HepG2 (cell line): ENCODE measurements at regions not wholly inside any gene's neighbourhood (a gene's known extent, or its start where the extent isn't known, plus 50 kb on each side); places are given as distances from the start of the nearest gene placed in this dataset.

Experiments
- ATF7 ChIP-seq, 2 experiments: fragments of 450-650 bp in 1 of 2; sonication (generic) in 1 of 2; formaldehyde crosslinking in 1 of 2; IDR thresholded peaks; 2 replicates each; pipeline versions ENCODE4 v1.4.0 to v1.6.1; 2016 to 2020; ENCODE audit warnings: antibody characterized with exemption in 1 of 2, mild to moderate bottlenecking in 1 of 2, missing genetic modification reagents in 1 of 2
- BCL3 ChIP-seq: sonication (generic); formaldehyde crosslinking; IDR thresholded peaks from 2 replicates; pipeline ENCODE4 v1.5.1; 2020; ENCODE audit warnings: mild to moderate bottlenecking, missing genetic modification reagents, moderate library complexity
- HNF4A ChIP-seq: sonication (generic); formaldehyde crosslinking; IDR thresholded peaks from 2 replicates; pipeline ENCODE4 v1.4.0; 2020; ENCODE audit warnings: missing genetic modification reagents
- HOXA3 ChIP-seq: sonication (generic); formaldehyde crosslinking; IDR thresholded peaks from 2 replicates; pipeline ENCODE4 v1.5.0; 2020; ENCODE audit warnings: missing genetic modification reagents
- ISX ChIP-seq: sonication (generic); formaldehyde crosslinking; conservative IDR thresholded peaks from 2 replicates; pipeline ENCODE4 v1.5.0; 2020; ENCODE audit warnings: missing genetic modification reagents
- PAF1 ChIP-seq: IDR thresholded peaks from 2 replicates; pipeline ENCODE4 v1.6.1; 2016; ENCODE audit warnings: missing genetic modification reagents, missing compliant biosample characterization
- TBP ChIP-seq: sonication (generic); formaldehyde crosslinking; IDR thresholded peaks from 2 replicates; pipeline ENCODE4 v1.5.0; 2020; ENCODE audit warnings: missing genetic modification reagents
- TRIM22 ChIP-seq: fragments of 450-650 bp; IDR thresholded peaks from 2 replicates; pipeline ENCODE4 v1.6.1; 2017
- XBP1 ChIP-seq: sonication (generic); formaldehyde crosslinking; IDR thresholded peaks from 2 replicates; pipeline ENCODE4 v1.5.0; 2020; ENCODE audit warnings: missing genetic modification reagents
- ZNF30 ChIP-seq: sonication (generic); formaldehyde crosslinking; IDR thresholded peaks from 2 replicates; pipeline ENCODE4 v1.5.0; 2020; ENCODE audit warnings: mild to moderate bottlenecking, missing genetic modification reagents
- ZNF331 ChIP-seq: sonication (generic); formaldehyde crosslinking; IDR thresholded peaks from 2 replicates; pipeline ENCODE4 v1.4.0; 2020; ENCODE audit warnings: missing genetic modification reagents
- ZNF510 ChIP-seq: sonication (generic); formaldehyde crosslinking; IDR thresholded peaks from 2 replicates; pipeline ENCODE4 v1.4.0; 2020; ENCODE audit warnings: low read depth, mild to moderate bottlenecking, missing genetic modification reagents
- ZNF768 ChIP-seq: sonication (generic); formaldehyde crosslinking; IDR thresholded peaks from 2 replicates; pipeline ENCODE4 v1.4.0; 2020; ENCODE audit warnings: missing genetic modification reagents
- TF ChIP-seq, protein P1 (sequence below): IDR thresholded peaks from 2 replicates; pipeline ENCODE4 v1.6.1; 2016; ENCODE audit warnings: low read depth, control low read depth
- TF ChIP-seq, protein P2 (sequence below): sonication (generic); formaldehyde crosslinking; IDR thresholded peaks from 2 replicates; pipeline ENCODE4 v1.5.0; 2020; ENCODE audit warnings: mild to moderate bottlenecking, missing genetic modification reagents

GRCh38 chr6:6723921-6724538, 135.5 kb downstream of the LY86 start (continued):
- TF ChIP-seq ZNF768 (CRISPR knock-in tag) (no peak), ATF7 (IDR thresholded peaks at IDR 0.05) (no peak), ATF7 (CRISPR knock-in tag; IDR thresholded peaks at IDR 0.05) (no peak), HOXA3 (CRISPR knock-in tag) (peak; percentile 34; the same call in 1 of the 2 replicates), TBP (CRISPR knock-in tag) (no peak), PAF1 (CRISPR knock-in tag) (no peak), XBP1 (CRISPR knock-in tag) (no peak), ISX (CRISPR knock-in tag) (no peak), HNF4A (CRISPR knock-in tag) (peak; percentile 27; the same call in 1 of the 2 replicates), ZNF510 (CRISPR knock-in tag) (no peak), ZNF30 (CRISPR knock-in tag) (no peak), BCL3 (no peak), TRIM22 (no peak), ZNF331 (CRISPR knock-in tag) (no peak)
- TF ChIP-seq, protein P1, sequence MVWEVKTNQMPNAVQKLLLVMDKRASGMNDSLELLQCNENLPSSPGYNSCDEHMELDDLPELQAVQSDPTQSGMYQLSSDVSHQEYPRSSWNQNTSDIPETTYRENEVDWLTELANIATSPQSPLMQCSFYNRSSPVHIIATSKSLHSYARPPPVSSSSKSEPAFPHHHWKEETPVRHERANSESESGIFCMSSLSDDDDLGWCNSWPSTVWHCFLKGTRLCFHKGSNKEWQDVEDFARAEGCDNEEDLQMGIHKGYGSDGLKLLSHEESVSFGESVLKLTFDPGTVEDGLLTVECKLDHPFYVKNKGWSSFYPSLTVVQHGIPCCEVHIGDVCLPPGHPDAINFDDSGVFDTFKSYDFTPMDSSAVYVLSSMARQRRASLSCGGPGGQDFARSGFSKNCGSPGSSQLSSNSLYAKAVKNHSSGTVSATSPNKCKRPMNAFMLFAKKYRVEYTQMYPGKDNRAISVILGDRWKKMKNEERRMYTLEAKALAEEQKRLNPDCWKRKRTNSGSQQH (CRISPR knock-in tag): 0 out of 2 replicates have a peak, but pooled peaks have one; percentile 31
- TF ChIP-seq, protein P2, sequence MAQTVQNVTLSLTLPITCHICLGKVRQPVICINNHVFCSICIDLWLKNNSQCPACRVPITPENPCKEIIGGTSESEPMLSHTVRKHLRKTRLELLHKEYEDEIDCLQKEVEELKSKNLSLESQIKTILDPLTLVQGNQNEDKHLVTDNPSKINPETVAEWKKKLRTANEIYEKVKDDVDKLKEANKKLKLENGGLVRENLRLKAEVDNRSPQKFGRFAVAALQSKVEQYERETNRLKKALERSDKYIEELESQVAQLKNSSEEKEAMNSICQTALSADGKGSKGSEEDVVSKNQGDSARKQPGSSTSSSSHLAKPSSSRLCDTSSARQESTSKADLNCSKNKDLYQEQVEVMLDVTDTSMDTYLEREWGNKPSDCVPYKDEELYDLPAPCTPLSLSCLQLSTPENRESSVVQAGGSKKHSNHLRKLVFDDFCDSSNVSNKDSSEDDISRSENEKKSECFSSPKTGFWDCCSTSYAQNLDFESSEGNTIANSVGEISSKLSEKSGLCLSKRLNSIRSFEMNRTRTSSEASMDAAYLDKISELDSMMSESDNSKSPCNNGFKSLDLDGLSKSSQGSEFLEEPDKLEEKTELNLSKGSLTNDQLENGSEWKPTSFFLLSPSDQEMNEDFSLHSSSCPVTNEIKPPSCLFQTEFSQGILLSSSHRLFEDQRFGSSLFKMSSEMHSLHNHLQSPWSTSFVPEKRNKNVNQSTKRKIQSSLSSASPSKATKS (CRISPR knock-in tag): no peak
